K562 (cell line): ENCODE measurements at regions not wholly inside any gene's neighbourhood (a gene's known extent, or its start where the extent isn't known, plus 50 kb on each side); places are given as distances from the start of the nearest gene placed in this dataset.

Source experiments
- BHLHE40 ChIP-seq: IDR thresholded peaks from 2 replicates; pipeline ENCODE4 v1.6.1; 2011; ENCODE audit warnings: low read length, improper control_type of control experiment
- CBX8 ChIP-seq: fragments of 200-600 bp; sonication (generic); IDR thresholded peaks from 2 replicates; pipeline ENCODE4 v1.6.1; 2012; ENCODE audit warnings: borderline replicate concordance, mixed run types, low read depth, mild to moderate bottlenecking, moderate library complexity, mixed read lengths, low read length, control low read depth, inconsistent platforms; ENCODE audit not compliant: poor library complexity, severe bottlenecking; ENCODE audit errors: extremely low read depth
- CTCF ChIP-seq, 3 experiments: IDR thresholded peaks in 2 of 3; conservative IDR thresholded peaks in 1 of 3; 2 replicates each; pipeline ENCODE4 v1.5.1; 2011 to 2012; ENCODE audit warnings: low read length in 3 of 3, mild to moderate bottlenecking in 3 of 3, control low read depth in 2 of 3, improper control_type of control experiment in 1 of 3, inconsistent platforms in 1 of 3, low read depth in 1 of 3, mixed read lengths in 1 of 3, moderate library complexity in 1 of 3; ENCODE audit not compliant: insufficient read depth in 2 of 3
- FOSL1 ChIP-seq: fragments of 200-800 bp; sonication (Bioruptor generic); conservative IDR thresholded peaks from 2 replicates; pipeline ENCODE4 v1.6.1; 2016; ENCODE audit warnings: missing genetic modification characterization, missing compliant biosample characterization
- KLF13 ChIP-seq: fragments of 450-650 bp; IDR thresholded peaks from 2 replicates; pipeline ENCODE4 v1.6.1; 2016; ENCODE audit warnings: missing genetic modification characterization, low read depth, mild to moderate bottlenecking, missing compliant biosample characterization, moderate library complexity, borderline replicate concordance
- RFX5 ChIP-seq: IDR thresholded peaks from 2 replicates; pipeline ENCODE4 v1.6.1; 2011; ENCODE audit warnings: low read depth, mild to moderate bottlenecking, improper control_type of control experiment, low read length
- SFPQ ChIP-seq: fragments of 200-400 bp; formaldehyde crosslinking; IDR thresholded peaks from 2 replicates; pipeline ENCODE4 v1.6.1; 2017; ENCODE audit warnings: mild to moderate bottlenecking, low read depth, low read length, moderate library complexity

DNA sequence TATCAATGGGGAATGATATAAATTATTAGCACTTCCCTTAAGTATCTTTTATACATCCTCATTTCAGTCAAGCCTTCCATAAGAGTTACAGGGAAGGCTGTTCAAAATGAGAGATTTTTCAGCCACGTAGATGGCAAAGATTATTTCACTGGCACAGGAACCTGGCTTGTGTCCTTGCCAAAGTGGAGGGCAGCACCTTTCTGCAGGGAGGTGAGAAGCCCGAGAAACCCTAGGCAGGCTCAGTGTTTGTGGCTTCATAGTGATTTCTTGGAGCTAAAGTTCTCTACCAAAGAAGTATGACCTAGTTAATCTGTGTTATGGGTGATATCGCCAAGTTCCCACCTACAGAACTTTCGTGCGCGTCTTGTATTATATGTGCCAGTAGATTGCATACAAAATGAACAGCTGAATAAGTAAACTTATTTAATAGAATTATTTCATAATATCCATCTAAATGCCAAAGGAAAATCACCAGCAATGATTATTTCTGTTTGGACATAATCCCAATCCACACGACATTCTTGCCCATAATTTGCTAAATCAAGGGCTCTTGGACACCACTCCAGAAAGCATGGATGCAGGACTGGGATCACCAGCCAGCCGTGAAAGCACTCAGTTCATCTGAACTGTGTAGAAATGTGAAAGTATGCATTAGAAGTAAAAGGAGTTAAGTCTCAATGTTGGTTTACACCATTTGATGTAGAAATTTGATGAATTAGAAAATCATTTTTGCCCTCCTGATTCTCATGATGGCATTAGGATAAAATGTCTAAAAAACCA, 150.4 kb upstream of the RNF32 start (continued):
- no peak for TF ChIP-seq CTCF (IDR thresholded peaks at IDR 0.05 in 2 of 3, conservative IDR thresholded peaks at IDR 0.05 in 1 of 3; ENCODE audit: insufficient read depth in 2 of 3, low read depth in 1 of 3, low read length in 3 of 3)
- no peak for TF ChIP-seq BHLHE40
- TF ChIP-seq FOSL1 (tag) = no peak
- TF ChIP-seq SFPQ = no peak
- TF ChIP-seq CBX8 = no peak
- no peak for TF ChIP-seq KLF13 (tag)
- TF ChIP-seq RFX5 = no peak
